Astrocyte of the spinal cord (primary cell): ENCODE measurements at regions not wholly inside any gene's neighbourhood (a gene's known extent, or its start where the extent isn't known, plus 50 kb on each side); places are given as distances from the start of the nearest gene placed in this dataset.

Experiments used
- DNase-seq: peaks from one replicate; pipeline ENCODE4 v3.0.0; 2011; ENCODE audit warnings: low read depth, low spot score
- H3K4me3 ChIP-seq: 2 replicates; pipeline ENCODE4 v1.5.1; 2011; ENCODE audit warnings: low read depth, mild to moderate bottlenecking, low read length, moderate library complexity
- in situ Hi-C: cut with HindIII; loops from 2 replicates; pipeline ENCODE4 v1.10.0; 2017; ENCODE audit warnings: low sequenced_read_pairs
- TF ChIP-seq, protein P1 (sequence below): IDR thresholded peaks from 2 replicates; pipeline ENCODE4 v1.5.1; 2012; ENCODE audit warnings: low read depth, mild to moderate bottlenecking, low read length, inconsistent platforms

DNA sequence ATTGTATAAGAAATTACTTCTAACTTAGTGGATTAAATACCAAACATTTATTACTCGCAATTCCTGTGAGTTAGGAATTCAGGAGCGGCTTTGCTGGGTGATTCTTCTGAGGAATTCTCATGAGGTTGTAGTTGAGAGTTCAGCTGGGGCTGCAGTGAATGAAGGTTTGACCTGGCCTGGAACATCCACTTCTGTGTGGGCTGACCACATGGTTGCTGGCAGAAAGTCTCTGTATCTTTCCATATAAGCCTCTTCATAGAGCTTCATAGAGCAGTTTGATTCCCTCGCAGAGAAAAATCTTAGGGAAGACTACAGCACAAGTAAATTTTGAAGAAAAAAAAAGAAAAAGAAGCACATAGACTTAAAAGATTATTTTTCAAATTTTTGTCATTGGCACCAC lies 339.7 kb upstream of the NWD2 start:
- DNase-seq, result no peak
- in situ Hi-C loops, result no loop called here
- TF ChIP-seq, protein P1, sequence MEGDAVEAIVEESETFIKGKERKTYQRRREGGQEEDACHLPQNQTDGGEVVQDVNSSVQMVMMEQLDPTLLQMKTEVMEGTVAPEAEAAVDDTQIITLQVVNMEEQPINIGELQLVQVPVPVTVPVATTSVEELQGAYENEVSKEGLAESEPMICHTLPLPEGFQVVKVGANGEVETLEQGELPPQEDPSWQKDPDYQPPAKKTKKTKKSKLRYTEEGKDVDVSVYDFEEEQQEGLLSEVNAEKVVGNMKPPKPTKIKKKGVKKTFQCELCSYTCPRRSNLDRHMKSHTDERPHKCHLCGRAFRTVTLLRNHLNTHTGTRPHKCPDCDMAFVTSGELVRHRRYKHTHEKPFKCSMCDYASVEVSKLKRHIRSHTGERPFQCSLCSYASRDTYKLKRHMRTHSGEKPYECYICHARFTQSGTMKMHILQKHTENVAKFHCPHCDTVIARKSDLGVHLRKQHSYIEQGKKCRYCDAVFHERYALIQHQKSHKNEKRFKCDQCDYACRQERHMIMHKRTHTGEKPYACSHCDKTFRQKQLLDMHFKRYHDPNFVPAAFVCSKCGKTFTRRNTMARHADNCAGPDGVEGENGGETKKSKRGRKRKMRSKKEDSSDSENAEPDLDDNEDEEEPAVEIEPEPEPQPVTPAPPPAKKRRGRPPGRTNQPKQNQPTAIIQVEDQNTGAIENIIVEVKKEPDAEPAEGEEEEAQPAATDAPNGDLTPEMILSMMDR, result no peak

GRCh38 chr4:36914106-36914505 lies 330.4 kb upstream of the NWD2 start:
- in situ Hi-C loops, result no loop called here
- TF ChIP-seq, protein P1, result no peak
- no peak overlapping the region for H3K4me3 ChIP-seq
- no peak for DNase-seq

More for the DNA sequence above, 339.7 kb upstream of the NWD2 start:
- H3K4me3 ChIP-seq, result no peak overlapping the region

DNA sequence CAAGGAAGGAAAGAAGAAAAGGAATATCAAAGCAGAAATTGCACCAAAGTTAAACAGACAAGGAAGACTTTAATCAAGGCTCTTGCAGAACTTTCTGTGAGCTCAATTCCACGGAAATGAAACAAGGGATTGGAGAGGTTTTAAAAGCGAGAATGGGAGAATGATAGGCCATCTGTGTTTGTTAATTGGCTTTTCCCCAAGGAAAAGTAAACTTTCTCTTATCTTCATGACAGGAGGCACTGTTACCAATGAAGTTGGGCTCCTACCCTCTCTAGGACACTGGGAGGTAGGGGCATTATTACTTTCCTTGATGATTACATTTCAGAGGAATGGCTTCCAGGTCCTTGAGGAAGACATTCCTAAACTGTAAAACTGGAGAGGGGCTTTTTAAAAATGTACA lies 328.8 kb upstream of the NWD2 start:
- DNase-seq, result no peak
- no peak overlapping the region for H3K4me3 ChIP-seq
- TF ChIP-seq, protein P1, result no peak
- in situ Hi-C loops, result no loop called here

- no peak overlapping the region for H3K4me3 ChIP-seq
- TF ChIP-seq, protein P1, result no peak
- DNase-seq, result no peak
- in situ Hi-C loops, result no loop called here
These were observed 327.1 kb upstream of the NWD2 start for GRCh38 chr4:36917413-36917812.

GRCh38 chr4:36919721-36920120 lies 324.8 kb upstream of the NWD2 start:
- no peak for DNase-seq
- TF ChIP-seq, protein P1, result no peak
- no peak overlapping the region for H3K4me3 ChIP-seq
- in situ Hi-C loops, result no loop called here

DNA sequence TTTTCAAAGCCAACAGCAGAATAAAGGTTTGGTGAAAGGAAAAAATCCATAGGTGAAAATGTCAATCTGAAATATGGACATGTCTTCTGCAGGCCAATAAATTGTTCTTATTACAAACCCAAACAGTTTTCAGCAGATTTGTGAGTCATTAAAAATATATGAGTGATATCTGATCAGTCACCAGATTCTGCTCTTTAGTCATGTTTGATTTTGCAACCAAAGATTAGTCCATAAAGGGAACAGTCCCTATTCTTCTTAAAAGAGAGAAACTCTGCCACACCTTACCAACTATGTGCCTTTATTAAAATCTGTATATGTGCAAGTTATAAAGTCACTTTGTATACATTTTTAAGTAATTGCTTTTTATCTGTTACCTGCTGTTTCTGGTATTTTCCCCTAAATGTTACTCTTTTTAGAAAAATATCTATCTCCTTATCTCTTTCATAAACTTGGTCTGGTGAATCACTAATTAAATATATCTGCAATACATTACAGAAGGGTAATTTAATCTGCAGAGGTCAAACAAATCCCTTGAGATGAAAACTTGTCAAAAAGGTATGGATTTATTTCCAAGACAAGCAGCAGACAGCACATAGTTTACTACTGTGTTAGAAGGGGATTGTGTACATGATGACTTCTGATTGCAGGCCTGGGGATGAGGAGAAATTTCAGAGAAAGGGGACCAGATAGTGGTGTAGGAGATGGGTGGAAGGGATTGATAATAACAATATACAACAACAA lies 322.9 kb upstream of the NWD2 start:
- TF ChIP-seq, protein P1, result no peak
- DNase-seq, result no peak
- no peak overlapping the region for H3K4me3 ChIP-seq
- in situ Hi-C loops, result no loop called here
